ENCODE measurements at regions not wholly inside any gene's neighbourhood (a gene's known extent, or its start where the extent isn't known, plus 50 kb on each side); places are given as distances from the start of the nearest gene placed in this dataset.

DNA sequence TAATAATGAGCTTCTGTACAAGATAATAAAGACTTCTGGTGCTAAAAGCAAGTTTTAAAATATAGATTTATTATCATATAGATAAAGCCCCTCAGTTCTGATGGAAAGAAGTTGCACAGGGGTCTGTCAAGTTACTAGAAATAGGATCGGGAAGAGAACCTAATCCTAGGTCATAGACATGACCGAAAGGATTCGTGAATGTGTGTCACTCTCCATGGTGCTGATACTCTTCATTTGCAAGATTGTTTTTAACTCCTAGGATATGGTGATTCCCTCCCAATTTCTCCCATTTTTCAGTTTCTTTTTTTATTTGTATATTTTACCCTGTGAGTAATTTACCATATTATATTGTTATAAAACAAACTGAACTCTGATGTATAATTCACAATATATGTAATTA is 58.9 kb upstream of the CTNNA2 start:
- no TSS peak for BruUV-seq (replicated peaks)
- Mint-ChIP-seq H3K36me3 (ENCODE audit: insufficient read depth, unreplicated experiment) (no peaks in the 10 kb centered on the region), H3K9me3 (ENCODE audit: unreplicated experiment) (peaks cover 8% of the 10 kb centered on the region), H3K27ac (ENCODE audit: low read depth, unreplicated experiment) (no peak overlapping the region), H3K4me3 (ENCODE audit: unreplicated experiment) (no peak overlapping the region), H3K27me3 (ENCODE audit: insufficient read depth, unreplicated experiment) (no peaks in the 10 kb centered on the region), H3K4me1 (ENCODE audit: insufficient read depth, unreplicated experiment) (no peaks in the 10 kb centered on the region)
- intact Hi-C loops (cut with micrococcal nuclease) = no loop called here
- DNase-seq (ENCODE audit: unreplicated experiment) = peak; percentile 2
- ChIA-PET POLR2A (no interaction called here), CTCF (no interaction called here)
- TF ChIP-seq, protein P1, sequence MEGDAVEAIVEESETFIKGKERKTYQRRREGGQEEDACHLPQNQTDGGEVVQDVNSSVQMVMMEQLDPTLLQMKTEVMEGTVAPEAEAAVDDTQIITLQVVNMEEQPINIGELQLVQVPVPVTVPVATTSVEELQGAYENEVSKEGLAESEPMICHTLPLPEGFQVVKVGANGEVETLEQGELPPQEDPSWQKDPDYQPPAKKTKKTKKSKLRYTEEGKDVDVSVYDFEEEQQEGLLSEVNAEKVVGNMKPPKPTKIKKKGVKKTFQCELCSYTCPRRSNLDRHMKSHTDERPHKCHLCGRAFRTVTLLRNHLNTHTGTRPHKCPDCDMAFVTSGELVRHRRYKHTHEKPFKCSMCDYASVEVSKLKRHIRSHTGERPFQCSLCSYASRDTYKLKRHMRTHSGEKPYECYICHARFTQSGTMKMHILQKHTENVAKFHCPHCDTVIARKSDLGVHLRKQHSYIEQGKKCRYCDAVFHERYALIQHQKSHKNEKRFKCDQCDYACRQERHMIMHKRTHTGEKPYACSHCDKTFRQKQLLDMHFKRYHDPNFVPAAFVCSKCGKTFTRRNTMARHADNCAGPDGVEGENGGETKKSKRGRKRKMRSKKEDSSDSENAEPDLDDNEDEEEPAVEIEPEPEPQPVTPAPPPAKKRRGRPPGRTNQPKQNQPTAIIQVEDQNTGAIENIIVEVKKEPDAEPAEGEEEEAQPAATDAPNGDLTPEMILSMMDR (IDR thresholded peaks at IDR 0.05; ENCODE audit: unreplicated experiment) = no peak

DNA sequence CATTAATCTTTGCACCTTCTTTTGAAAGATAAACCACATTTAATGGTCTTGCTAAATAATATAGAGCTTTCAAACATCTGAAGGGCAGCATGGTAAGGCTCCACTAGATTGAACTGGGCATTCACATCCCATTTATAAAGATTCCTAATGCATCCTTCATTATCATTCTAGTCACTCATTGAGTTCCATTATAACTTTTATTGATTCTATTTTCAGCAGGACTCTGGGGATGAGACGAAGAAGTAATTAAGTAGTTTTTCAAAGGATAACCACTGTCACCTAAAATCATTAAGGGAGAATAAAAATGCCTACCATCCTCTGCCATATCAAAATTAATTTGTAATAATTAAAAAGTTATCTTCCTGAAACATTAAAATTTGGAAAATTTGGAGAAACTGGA is 60.2 kb upstream of the CTNNA2 start:
- POLR2A ChIA-PET = no interaction called here
- BruUV-seq (replicated peaks) = no TSS peak
- Mint-ChIP-seq H3K9me3 (ENCODE audit: unreplicated experiment) (peaks cover 8% of the 10 kb centered on the region), H3K36me3 (ENCODE audit: insufficient read depth, unreplicated experiment) (no peaks in the 10 kb centered on the region), H3K4me3 (ENCODE audit: unreplicated experiment) (no peak overlapping the region), H3K4me1 (ENCODE audit: insufficient read depth, unreplicated experiment) (no peaks in the 10 kb centered on the region), H3K27ac (ENCODE audit: low read depth, unreplicated experiment) (no peak overlapping the region), H3K27me3 (ENCODE audit: insufficient read depth, unreplicated experiment) (no peaks in the 10 kb centered on the region)
- CTCF ChIA-PET = interaction anchor here (0.6 to 1.2 kb wide), 2 partner anchors 20 to 571 kb away, joined by 3 read pairs; no protein-coding TSS in a partner anchor
- intact Hi-C loops (cut with micrococcal nuclease) = no loop called here
- no peak for DNase-seq (ENCODE audit: unreplicated experiment)
- TF ChIP-seq, protein P1 (IDR thresholded peaks at IDR 0.05; ENCODE audit: unreplicated experiment) = no peak

DNA sequence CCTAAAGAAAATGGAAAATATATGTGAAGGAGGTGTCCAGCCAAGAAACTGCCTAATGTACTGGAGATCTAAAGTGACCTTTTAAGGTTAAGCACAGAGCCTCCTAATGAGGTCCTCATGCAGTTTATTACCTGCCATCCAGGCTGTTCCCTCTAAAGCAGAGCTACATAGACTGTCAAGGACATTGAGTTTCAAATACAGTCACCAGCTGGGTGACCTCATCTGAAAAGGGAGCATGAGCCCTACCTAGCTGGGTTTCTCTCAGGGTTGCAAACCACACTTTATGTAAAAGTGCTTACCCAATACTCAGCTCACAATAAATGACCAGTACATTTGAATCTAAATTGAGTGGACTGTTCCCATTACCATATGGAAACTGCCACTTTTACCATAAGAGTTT is 65.4 kb upstream of the CTNNA2 start:
- ChIA-PET CTCF (interaction anchor here (0.7 to 0.9 kb wide), 2 partner anchors 16 to 88 kb away, joined by 3 read pairs; no protein-coding TSS in a partner anchor), POLR2A (no interaction called here)
- Mint-ChIP-seq H3K4me1 (ENCODE audit: insufficient read depth, unreplicated experiment) (no peaks in the 10 kb centered on the region), H3K27me3 (ENCODE audit: insufficient read depth, unreplicated experiment) (no peaks in the 10 kb centered on the region), H3K4me3 (ENCODE audit: unreplicated experiment) (no peak overlapping the region), H3K36me3 (ENCODE audit: insufficient read depth, unreplicated experiment) (no peaks in the 10 kb centered on the region), H3K9me3 (ENCODE audit: unreplicated experiment) (no peaks in the 10 kb centered on the region), H3K27ac (ENCODE audit: low read depth, unreplicated experiment) (no peak overlapping the region)
- no TSS peak for BruUV-seq (replicated peaks)
- intact Hi-C loops (cut with micrococcal nuclease) = no loop called here
- no peak for DNase-seq (ENCODE audit: unreplicated experiment)
- TF ChIP-seq, protein P1 (IDR thresholded peaks at IDR 0.05; ENCODE audit: unreplicated experiment) = no peak

DNA sequence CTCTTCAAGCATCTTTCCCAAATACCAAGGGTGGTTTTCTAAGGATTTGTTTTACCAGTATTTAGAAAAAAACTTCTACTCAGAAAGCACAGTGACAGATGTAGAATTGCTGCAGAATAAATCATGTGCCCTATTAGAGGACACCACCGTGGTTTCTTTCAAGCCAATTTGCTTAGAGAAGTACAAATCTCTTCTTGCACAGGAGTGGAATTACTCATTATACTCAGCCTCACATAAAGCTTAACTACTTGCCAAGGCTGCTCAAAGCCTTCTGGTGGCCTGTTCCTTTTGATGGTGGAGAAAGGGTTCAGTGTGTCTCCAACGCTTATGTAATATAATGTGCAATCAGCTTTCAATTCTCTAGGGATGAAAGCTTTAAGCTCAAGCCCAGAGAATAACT is 66.5 kb upstream of the CTNNA2 start:
- Mint-ChIP-seq H3K4me3 (ENCODE audit: unreplicated experiment) (no peak overlapping the region), H3K27ac (ENCODE audit: low read depth, unreplicated experiment) (no peak overlapping the region), H3K9me3 (ENCODE audit: unreplicated experiment) (peaks cover 3% of the 10 kb centered on the region), H3K27me3 (ENCODE audit: insufficient read depth, unreplicated experiment) (no peaks in the 10 kb centered on the region), H3K4me1 (ENCODE audit: insufficient read depth, unreplicated experiment) (no peaks in the 10 kb centered on the region), H3K36me3 (ENCODE audit: insufficient read depth, unreplicated experiment) (no peaks in the 10 kb centered on the region)
- CTCF ChIA-PET = interaction anchor here (0.6 kb wide), 2 partner anchors 383 to 1473 kb away, joined by 3 read pairs; no protein-coding TSS in a partner anchor
- DNase-seq (ENCODE audit: unreplicated experiment) = no peak
- no TSS peak for BruUV-seq (replicated peaks)
- intact Hi-C loops (cut with micrococcal nuclease) = no loop called here
- TF ChIP-seq, protein P1 (IDR thresholded peaks at IDR 0.05; ENCODE audit: unreplicated experiment) = no peak
- POLR2A ChIA-PET = no interaction called here
